NOMO-1 treated with dmso at 0.1 percent for 144 hours (cell line): ENCODE measurements at regions not wholly inside any gene's neighbourhood (a gene's known extent, or its start where the extent isn't known, plus 50 kb on each side); places are given as distances from the start of the nearest gene placed in this dataset.

Experiments used
- DNase-seq: peaks from one replicate; lab custom pipeline; 2025; ENCODE audit not compliant: unreplicated experiment; lab: John Stamatoyannopoulos, UW

DNA sequence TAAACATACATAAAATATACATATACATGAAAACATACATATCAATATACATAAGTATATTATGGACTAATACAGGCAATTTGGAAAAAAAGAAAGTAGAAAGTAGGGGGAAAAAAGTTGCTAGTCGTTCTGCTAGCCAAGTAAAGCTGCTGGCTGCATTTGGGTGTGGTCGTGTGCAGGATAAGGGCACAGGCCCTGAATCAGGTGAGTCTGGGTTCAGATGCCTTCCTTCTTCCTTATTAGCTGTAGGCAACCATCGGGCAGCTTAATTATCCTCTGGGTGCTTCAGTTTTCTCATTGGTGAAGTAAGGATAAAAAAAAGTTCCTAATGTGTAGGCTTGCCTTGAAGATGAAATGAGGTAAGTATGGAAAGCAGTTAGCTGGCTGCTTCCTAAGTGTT is 59.2 kb upstream of the SPRY4 start:
- no peak for DNase-seq

DNA sequence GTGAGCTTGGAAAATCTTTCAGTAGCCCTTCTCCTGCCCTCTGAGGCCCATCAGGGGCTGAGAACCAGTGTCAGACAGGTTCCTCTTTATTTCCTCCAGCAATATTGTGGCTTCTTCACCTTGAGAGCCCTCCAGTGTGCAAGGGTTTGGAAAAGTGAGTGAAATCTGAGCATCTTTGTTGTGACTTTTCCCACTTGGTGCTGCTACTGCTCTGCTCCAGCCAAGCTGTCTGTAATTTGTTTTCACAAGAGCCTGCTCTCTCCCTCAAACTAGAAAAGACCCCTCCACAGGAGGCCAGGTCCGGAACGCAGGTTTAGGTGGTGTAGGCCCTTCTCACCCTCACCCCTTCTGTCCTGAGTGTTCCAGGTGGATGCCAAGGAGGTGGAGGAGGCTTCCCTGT is 57.4 kb upstream of the SPRY4 start:
- no peak for DNase-seq

DNA sequence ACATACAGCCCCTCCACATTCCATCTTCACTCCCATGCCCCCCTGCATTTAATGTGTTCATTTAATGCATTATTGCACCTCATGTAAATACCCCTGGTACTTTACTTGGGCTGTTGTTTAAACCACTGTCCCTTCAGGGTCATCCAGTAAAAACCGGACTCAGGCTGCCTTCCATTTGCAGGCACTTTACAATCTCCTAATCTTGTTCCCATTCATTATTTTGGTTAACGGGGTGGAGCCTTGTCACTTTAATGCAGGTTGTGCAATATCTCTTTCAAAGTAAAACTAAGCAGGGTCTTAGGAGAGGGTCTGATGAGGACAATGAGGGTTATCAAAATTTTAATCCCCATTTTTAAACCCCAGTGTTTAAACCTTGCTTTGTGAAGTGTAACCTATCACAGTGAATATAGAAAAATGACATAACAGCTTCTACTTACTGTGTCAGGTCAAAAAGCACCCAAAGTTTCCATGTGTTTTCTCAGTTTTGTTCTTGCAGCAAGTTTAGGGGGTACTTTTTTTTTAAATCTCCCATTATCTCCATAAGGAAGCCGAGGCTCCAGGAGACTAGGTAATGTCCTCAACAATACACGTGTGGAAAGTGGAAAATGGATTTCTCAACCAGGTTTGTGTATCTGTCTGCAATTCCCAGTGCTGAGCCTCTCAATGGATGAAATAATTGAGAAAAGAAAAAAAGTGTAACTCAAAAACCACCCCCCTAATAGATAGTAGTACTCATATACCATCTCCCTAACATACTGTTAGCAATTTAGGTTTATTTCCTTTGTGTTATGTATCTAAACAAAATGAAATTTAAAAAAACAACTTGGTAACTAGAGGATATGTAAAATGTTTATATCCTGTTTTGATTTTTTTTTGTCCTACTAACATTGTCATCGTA is 54.2 kb upstream of the SPRY4 start:
- no peak for DNase-seq

DNA sequence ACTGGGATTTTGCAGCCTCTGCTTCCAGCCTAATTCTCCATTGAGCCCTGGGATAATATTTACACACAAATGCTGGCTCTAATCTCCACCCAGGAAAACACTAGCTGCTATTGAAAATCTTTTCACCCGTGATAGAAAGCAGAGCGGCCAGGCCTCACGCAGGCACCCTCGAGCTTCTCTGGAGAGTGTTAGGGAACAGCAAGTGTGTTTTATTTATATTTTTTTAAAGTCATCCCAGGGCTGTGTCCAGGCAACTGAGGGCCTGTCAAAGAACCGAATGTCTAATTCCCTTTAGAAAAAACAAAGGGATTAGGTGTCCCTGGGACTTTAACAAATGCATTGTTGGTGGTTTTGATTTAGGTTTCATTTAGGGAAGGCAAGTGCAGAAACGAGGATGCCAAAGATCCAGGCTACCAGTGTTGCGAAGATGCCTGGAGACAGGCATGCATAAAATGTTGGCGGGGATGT is 51.2 kb upstream of the SPRY4 start:
- no peak for DNase-seq
